ENCODE measurements at regions not wholly inside any gene's neighbourhood (a gene's known extent, or its start where the extent isn't known, plus 50 kb on each side); places are given as distances from the start of the nearest gene placed in this dataset.

GRCh38 chr2:147310335-147311057, 534.3 kb upstream of the ACVR2A start:
- POLR2A ChIA-PET = no interaction called here
- CTCF ChIA-PET = interaction anchor here (0.8 to 1.1 kb wide), 2 partner anchors 19 to 54 kb away, joined by 3 read pairs; no protein-coding TSS in a partner anchor
- no peak for DNase-seq (ENCODE audit: extremely low spot score)
- no peak for TF ChIP-seq CTCF (IDR thresholded peaks at IDR 0.05; ENCODE audit: control extremely low read depth, extremely low read depth, low read depth, missing control alignments)

GRCh38 chr2:147297820-147298219, 547.0 kb upstream of the ACVR2A start:
- ChIA-PET POLR2A (no interaction called here), CTCF (interaction anchor here (0.7 to 1.2 kb wide), 6 partner anchors 8 to 245 kb away, joined by 3 to 4 read pairs (median 3); no protein-coding TSS in a partner anchor)
- peak; percentile 32 for DNase-seq (ENCODE audit: extremely low spot score)

GRCh38 chr2:147294825-147295392, 549.9 kb upstream of the ACVR2A start:
- TF ChIP-seq CTCF (IDR thresholded peaks at IDR 0.05; ENCODE audit: control extremely low read depth, extremely low read depth, low read depth, missing control alignments) = no peak
- POLR2A ChIA-PET = no interaction called here
- no peak for DNase-seq (ENCODE audit: extremely low spot score)
- CTCF ChIA-PET = interaction anchor here (1.6 kb wide), 2 partner anchors 11 kb away, joined by 3 to 5 read pairs; no protein-coding TSS in a partner anchor

More at GRCh38 chr2:147297820-147298219, 547.0 kb upstream of the ACVR2A start:
- no peak for TF ChIP-seq CTCF (IDR thresholded peaks at IDR 0.05; ENCODE audit: control extremely low read depth, extremely low read depth, low read depth, missing control alignments)

- TF ChIP-seq CTCF (IDR thresholded peaks at IDR 0.05; ENCODE audit: control extremely low read depth, extremely low read depth, low read depth, missing control alignments) = no peak
- no peak for DNase-seq (ENCODE audit: extremely low spot score)
- CTCF ChIA-PET = interaction anchor here (1.6 kb wide), 2 partner anchors 10 to 11 kb away, joined by 3 to 5 read pairs; no protein-coding TSS in a partner anchor
- POLR2A ChIA-PET = no interaction called here
Measured at GRCh38 chr2:147293991-147294824, 550.6 kb upstream of the ACVR2A start.

GRCh38 chr2:147288131-147288530, 556.7 kb upstream of the ACVR2A start:
- ChIA-PET POLR2A (no interaction called here), CTCF (interaction anchor here (0.8 kb wide), 1 partner anchor 10 kb away, joined by 3 read pairs; no protein-coding TSS in a partner anchor)
- DNase-seq (ENCODE audit: extremely low spot score) = no peak
- TF ChIP-seq CTCF (IDR thresholded peaks at IDR 0.05; ENCODE audit: control extremely low read depth, extremely low read depth, low read depth, missing control alignments) = no peak

- ChIA-PET POLR2A (no interaction called here), CTCF (interaction anchor here (1.1 to 1.8 kb wide), 2 partner anchors 10 kb away, joined by 3 to 4 read pairs; no protein-coding TSS in a partner anchor)
- TF ChIP-seq CTCF (IDR thresholded peaks at IDR 0.05; ENCODE audit: control extremely low read depth, extremely low read depth, low read depth, missing control alignments) = no peak
- no peak for DNase-seq (ENCODE audit: extremely low spot score)
Measured at GRCh38 chr2:147275943-147276342, 568.9 kb upstream of the ACVR2A start.
